ENCODE measurements at regions not wholly inside any gene's neighbourhood (a gene's known extent, or its start where the extent isn't known, plus 50 kb on each side); places are given as distances from the start of the nearest gene placed in this dataset.
"Not testable (repeated sequence)": the region's sequence is repeated elsewhere in the genome, so short reads cannot be mapped to it uniquely, and the experiment has no call there.

DNA sequence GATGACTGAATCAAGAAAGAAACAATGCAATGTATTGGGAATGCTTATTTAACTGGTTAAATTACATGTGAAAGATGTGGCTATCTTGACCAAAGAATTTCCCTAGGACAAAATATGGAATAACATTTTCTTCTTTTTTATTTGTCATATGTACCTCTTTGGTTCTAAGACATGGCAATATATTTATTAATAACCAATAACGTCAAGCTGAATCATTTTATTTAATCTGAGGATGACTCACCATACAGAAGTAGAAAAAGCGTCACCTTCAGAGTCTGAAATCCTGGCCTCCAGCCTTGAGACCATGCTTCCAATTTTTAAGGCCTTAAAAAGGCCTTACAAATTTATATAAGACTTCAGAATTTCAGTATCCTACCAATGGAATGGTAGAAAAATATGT, 1464.9 kb downstream of the SUCLG1 start:
- Histone ChIP-seq H2AFZ (ENCODE audit: low read length) (no peak overlapping the region), H3K4me3 (ENCODE audit: low read length) (no peak overlapping the region), H3K4me2 (ENCODE audit: low read depth, low read length) (no peak overlapping the region), H3K9ac (ENCODE audit: low read length) (no peak overlapping the region), H3F3A (ENCODE audit: insufficient read depth, low read length) (no peaks in the 10 kb centered on the region), H3K9me3 (replicated peaks; ENCODE audit: insufficient read depth, low read length) (no peaks in the 10 kb centered on the region), H3K36me3 (replicated peaks; ENCODE audit: insufficient read depth, low read length) (no peaks in the 10 kb centered on the region), H3K27ac (ENCODE audit: low read length) (no peak overlapping the region), H4K20me1 (ENCODE audit: insufficient read depth, low read length) (no peaks in the 10 kb centered on the region), H3K79me2 (ENCODE audit: low read length) (no peaks in the 10 kb centered on the region), H3K27me3 (replicated peaks; ENCODE audit: insufficient read depth, low read length) (no peaks in the 10 kb centered on the region), H3K9me2 (replicated peaks; ENCODE audit: insufficient read depth, low read length) (no peaks in the 10 kb centered on the region), H3K4me1 (ENCODE audit: low read length) (no peaks in the 10 kb centered on the region)
- no peak for DNase-seq
- TF ChIP-seq EZH2 (optimal IDR thresholded peaks at IDR 0.05; ENCODE audit: low read depth, low read length), result no peak
- TF ChIP-seq, protein P1, sequence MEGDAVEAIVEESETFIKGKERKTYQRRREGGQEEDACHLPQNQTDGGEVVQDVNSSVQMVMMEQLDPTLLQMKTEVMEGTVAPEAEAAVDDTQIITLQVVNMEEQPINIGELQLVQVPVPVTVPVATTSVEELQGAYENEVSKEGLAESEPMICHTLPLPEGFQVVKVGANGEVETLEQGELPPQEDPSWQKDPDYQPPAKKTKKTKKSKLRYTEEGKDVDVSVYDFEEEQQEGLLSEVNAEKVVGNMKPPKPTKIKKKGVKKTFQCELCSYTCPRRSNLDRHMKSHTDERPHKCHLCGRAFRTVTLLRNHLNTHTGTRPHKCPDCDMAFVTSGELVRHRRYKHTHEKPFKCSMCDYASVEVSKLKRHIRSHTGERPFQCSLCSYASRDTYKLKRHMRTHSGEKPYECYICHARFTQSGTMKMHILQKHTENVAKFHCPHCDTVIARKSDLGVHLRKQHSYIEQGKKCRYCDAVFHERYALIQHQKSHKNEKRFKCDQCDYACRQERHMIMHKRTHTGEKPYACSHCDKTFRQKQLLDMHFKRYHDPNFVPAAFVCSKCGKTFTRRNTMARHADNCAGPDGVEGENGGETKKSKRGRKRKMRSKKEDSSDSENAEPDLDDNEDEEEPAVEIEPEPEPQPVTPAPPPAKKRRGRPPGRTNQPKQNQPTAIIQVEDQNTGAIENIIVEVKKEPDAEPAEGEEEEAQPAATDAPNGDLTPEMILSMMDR (IDR thresholded peaks at IDR 0.05; ENCODE audit: low read length), result no peak
- TF ChIP-seq EZH2phosphoT487 (IDR thresholded peaks at IDR 0.05; ENCODE audit: low read length), result no peak

DNA sequence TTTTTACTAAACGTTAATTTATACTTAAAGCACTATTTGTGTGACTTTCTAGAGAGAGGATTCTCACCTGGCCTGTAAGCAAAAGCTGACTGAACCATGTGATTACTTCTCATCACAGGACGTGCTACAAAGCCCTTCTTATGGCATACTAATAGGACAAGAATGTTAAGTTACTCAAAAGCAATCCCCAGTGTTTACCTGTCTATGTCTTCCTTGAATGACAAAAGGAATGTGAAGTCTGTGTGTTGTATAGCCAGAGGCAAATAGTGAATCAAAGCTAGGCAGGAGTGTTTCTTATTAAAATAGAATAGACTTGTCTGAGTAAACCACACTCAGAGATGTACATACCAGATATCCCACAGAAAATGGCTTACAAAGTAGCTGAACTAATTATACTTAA, 1465.5 kb downstream of the SUCLG1 start:
- Histone ChIP-seq H3F3A (ENCODE audit: insufficient read depth, low read length) (no peaks in the 10 kb centered on the region), H3K27me3 (replicated peaks; ENCODE audit: insufficient read depth, low read length) (no peaks in the 10 kb centered on the region), H3K79me2 (ENCODE audit: low read length) (no peaks in the 10 kb centered on the region), H3K4me1 (ENCODE audit: low read length) (no peaks in the 10 kb centered on the region), H3K27ac (ENCODE audit: low read length) (no peak overlapping the region), H4K20me1 (ENCODE audit: insufficient read depth, low read length) (no peaks in the 10 kb centered on the region), H3K9me3 (replicated peaks; ENCODE audit: insufficient read depth, low read length) (no peaks in the 10 kb centered on the region), H2AFZ (ENCODE audit: low read length) (no peak overlapping the region), H3K4me3 (ENCODE audit: low read length) (no peak overlapping the region), H3K4me2 (ENCODE audit: low read depth, low read length) (no peak overlapping the region), H3K9ac (ENCODE audit: low read length) (no peak overlapping the region), H3K36me3 (replicated peaks; ENCODE audit: insufficient read depth, low read length) (no peaks in the 10 kb centered on the region), H3K9me2 (replicated peaks; ENCODE audit: insufficient read depth, low read length) (no peaks in the 10 kb centered on the region)
- DNase-seq, result no peak
- TF ChIP-seq, protein P1 (IDR thresholded peaks at IDR 0.05; ENCODE audit: low read length), result no peak
- no peak for TF ChIP-seq EZH2 (optimal IDR thresholded peaks at IDR 0.05; ENCODE audit: low read depth, low read length)
- TF ChIP-seq EZH2phosphoT487 (IDR thresholded peaks at IDR 0.05; ENCODE audit: low read length), result no peak

DNA sequence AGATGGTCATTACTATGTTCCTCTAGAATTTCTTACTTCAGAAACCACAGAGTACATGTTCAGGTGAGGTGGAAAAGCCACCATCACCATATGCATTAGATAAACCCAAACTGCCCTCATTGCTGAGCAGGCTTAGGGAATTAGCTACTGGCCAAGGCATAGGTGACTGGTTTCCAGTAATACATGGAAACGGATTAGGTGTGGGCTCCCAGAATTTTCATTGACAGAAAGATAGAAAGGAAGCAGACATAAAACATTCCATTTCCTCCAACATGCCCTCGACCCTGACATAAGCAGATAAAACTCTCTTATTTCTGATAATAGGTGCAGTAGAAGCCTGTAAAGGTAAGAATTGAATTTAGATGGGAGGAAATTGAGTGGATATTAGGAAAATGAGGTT, 1466.1 kb downstream of the SUCLG1 start:
- H3F3A ChIP-seq (ENCODE audit: insufficient read depth, low read length), result no peaks in the 10 kb centered on the region
- H3K4me1 ChIP-seq (ENCODE audit: low read length), result no peaks in the 10 kb centered on the region
- no peaks in the 10 kb centered on the region for H3K9me3 ChIP-seq (replicated peaks; ENCODE audit: insufficient read depth, low read length)
- TF ChIP-seq EZH2phosphoT487 (IDR thresholded peaks at IDR 0.05; ENCODE audit: low read length) (no peak), EZH2 (optimal IDR thresholded peaks at IDR 0.05; ENCODE audit: low read depth, low read length) (no peak)
- TF ChIP-seq, protein P1 (IDR thresholded peaks at IDR 0.05; ENCODE audit: low read length), result no peak
- H2AFZ ChIP-seq (ENCODE audit: low read length), result no peak overlapping the region
- H3K4me3 ChIP-seq (ENCODE audit: low read length), result no peak overlapping the region
- H3K9ac ChIP-seq (ENCODE audit: low read length), result no peak overlapping the region
- H3K27ac ChIP-seq (ENCODE audit: low read length), result no peak overlapping the region
- H4K20me1 ChIP-seq (ENCODE audit: insufficient read depth, low read length), result no peaks in the 10 kb centered on the region
- no peaks in the 10 kb centered on the region for H3K27me3 ChIP-seq (replicated peaks; ENCODE audit: insufficient read depth, low read length)
- H3K36me3 ChIP-seq (replicated peaks; ENCODE audit: insufficient read depth, low read length), result no peaks in the 10 kb centered on the region
- H3K4me2 ChIP-seq (ENCODE audit: low read depth, low read length), result no peak overlapping the region
- H3K9me2 ChIP-seq (replicated peaks; ENCODE audit: insufficient read depth, low read length), result no peaks in the 10 kb centered on the region
- no peaks in the 10 kb centered on the region for H3K79me2 ChIP-seq (ENCODE audit: low read length)
- no peak for DNase-seq

DNA sequence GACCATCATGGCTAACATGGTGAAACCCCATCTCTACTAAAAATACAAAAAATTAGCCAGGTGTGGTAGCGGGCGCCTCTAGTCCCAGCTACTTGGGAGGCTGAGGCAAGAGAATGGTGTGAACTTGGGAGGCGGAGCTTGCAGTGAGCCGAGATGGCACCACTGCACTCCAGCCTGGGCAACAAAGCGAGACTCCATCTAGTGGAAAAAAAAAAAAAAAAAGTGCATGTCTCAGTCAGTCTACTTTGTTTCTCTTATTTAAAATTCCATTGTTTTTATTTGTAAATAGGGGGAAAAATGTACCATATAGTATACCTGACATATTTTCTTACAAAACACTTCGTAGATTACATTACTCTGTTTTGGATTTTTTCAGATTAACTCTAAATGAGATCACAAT, 1471.4 kb downstream of the SUCLG1 start:
- not testable (repeated sequence) for H2AFZ ChIP-seq (ENCODE audit: low read length); H3K9me3 ChIP-seq (replicated peaks; ENCODE audit: insufficient read depth, low read length); H3K79me2 ChIP-seq (ENCODE audit: low read length); DNase-seq; H3K9ac ChIP-seq (ENCODE audit: low read length); H3K4me2 ChIP-seq (ENCODE audit: low read depth, low read length); H3K27ac ChIP-seq (ENCODE audit: low read length); H3K27me3 ChIP-seq (replicated peaks; ENCODE audit: insufficient read depth, low read length); H3K9me2 ChIP-seq (replicated peaks; ENCODE audit: insufficient read depth, low read length); H4K20me1 ChIP-seq (ENCODE audit: insufficient read depth, low read length); H3K36me3 ChIP-seq (replicated peaks; ENCODE audit: insufficient read depth, low read length); H3F3A ChIP-seq (ENCODE audit: insufficient read depth, low read length); H3K4me3 ChIP-seq (ENCODE audit: low read length); H3K4me1 ChIP-seq (ENCODE audit: low read length)
